ENCODE measurements at regions not wholly inside any gene's neighbourhood (a gene's known extent, or its start where the extent isn't known, plus 50 kb on each side); places are given as distances from the start of the nearest gene placed in this dataset.

DNA sequence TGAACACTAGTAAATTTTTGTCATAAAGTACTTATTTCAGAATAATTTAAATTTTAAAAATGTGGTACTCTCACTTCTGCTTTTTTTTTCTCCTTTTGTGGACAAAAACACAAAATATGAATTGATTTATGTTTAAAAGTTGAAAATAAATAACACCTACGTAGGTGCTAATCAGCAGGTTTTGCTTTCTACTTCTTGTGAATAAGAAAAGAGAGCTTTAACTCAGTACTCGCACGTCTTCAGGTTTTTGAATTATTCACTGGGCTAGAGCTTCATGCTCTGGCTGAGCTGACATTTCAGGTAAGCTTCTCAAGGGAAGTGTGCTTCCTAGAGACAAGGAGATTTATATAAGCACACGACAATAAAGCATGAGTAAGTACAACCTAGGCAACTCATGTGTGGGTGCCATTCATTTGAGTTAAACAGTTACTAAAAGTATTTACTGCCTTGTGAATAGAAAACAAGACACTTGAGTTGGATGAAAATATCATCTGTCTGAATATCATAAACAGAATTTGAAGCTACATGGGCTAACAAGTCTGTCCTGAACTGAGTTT lies 190.0 kb upstream of the POT1 start:
- TF ChIP-seq, protein P1, sequence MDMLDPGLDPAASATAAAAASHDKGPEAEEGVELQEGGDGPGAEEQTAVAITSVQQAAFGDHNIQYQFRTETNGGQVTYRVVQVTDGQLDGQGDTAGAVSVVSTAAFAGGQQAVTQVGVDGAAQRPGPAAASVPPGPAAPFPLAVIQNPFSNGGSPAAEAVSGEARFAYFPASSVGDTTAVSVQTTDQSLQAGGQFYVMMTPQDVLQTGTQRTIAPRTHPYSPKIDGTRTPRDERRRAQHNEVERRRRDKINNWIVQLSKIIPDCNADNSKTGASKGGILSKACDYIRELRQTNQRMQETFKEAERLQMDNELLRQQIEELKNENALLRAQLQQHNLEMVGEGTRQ (IDR thresholded peaks at IDR 0.05), result no peak
- TF ChIP-seq, protein P2, sequence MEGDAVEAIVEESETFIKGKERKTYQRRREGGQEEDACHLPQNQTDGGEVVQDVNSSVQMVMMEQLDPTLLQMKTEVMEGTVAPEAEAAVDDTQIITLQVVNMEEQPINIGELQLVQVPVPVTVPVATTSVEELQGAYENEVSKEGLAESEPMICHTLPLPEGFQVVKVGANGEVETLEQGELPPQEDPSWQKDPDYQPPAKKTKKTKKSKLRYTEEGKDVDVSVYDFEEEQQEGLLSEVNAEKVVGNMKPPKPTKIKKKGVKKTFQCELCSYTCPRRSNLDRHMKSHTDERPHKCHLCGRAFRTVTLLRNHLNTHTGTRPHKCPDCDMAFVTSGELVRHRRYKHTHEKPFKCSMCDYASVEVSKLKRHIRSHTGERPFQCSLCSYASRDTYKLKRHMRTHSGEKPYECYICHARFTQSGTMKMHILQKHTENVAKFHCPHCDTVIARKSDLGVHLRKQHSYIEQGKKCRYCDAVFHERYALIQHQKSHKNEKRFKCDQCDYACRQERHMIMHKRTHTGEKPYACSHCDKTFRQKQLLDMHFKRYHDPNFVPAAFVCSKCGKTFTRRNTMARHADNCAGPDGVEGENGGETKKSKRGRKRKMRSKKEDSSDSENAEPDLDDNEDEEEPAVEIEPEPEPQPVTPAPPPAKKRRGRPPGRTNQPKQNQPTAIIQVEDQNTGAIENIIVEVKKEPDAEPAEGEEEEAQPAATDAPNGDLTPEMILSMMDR (IDR thresholded peaks at IDR 0.05), result no peak
- TF ChIP-seq POLR2A (IDR thresholded peaks at IDR 0.05; ENCODE audit: low read length), result no peak
- TF ChIP-seq RFX5 (IDR thresholded peaks at IDR 0.05), result no peak
- no peak for TF ChIP-seq KDM1A (IDR thresholded peaks at IDR 0.05; ENCODE audit: low read depth)
- no peak for TF ChIP-seq JUNB (IDR thresholded peaks at IDR 0.05)
- no peak for TF ChIP-seq HEYL (CRISPR knock-in tag; IDR thresholded peaks at IDR 0.05)
- TF ChIP-seq HDAC2 (IDR thresholded peaks at IDR 0.05), result no peak
- TF ChIP-seq BHLHE40 (IDR thresholded peaks at IDR 0.05; ENCODE audit: low read depth, low read length), result no peak
- TF ChIP-seq TP53 (CRISPR knock-in tag; IDR thresholded peaks at IDR 0.05), result no peak
- no peak for TF ChIP-seq JUN (IDR thresholded peaks at IDR 0.05)
- no peak for TF ChIP-seq CHD2 (IDR thresholded peaks at IDR 0.05; ENCODE audit: low read length, partially characterized antibody)
